ENCODE measurements at regions not wholly inside any gene's neighbourhood (a gene's known extent, or its start where the extent isn't known, plus 50 kb on each side); places are given as distances from the start of the nearest gene placed in this dataset.

- no peak for TF ChIP-seq REST (IDR thresholded peaks at IDR 0.05; ENCODE audit: low read depth, low read length)
- TF ChIP-seq NFYB (IDR thresholded peaks at IDR 0.05; ENCODE audit: insufficient read depth, low read depth, low read length): no peak
- TF ChIP-seq BMI1 (IDR thresholded peaks at IDR 0.05; ENCODE audit: borderline replicate concordance): no peak
- no peak for TF ChIP-seq EGR1 (IDR thresholded peaks at IDR 0.05; ENCODE audit: borderline replicate concordance in 1 of 2, low read depth in 2 of 2, low read length in 2 of 2)
- TF ChIP-seq CREB1 (IDR thresholded peaks at IDR 0.05; ENCODE audit: low read depth): no peak
- TF ChIP-seq CTCF (IDR thresholded peaks at IDR 0.05 in 2 of 3, conservative IDR thresholded peaks at IDR 0.05 in 1 of 3; ENCODE audit: control insufficient read depth in 2 of 3, extremely low read depth in 1 of 3, insufficient read depth in 1 of 3, low read depth in 3 of 3, low read length in 3 of 3): no peak
- TF ChIP-seq POLR2AphosphoS5 (IDR thresholded peaks at IDR 0.05; ENCODE audit: low read length): no peak
- TF ChIP-seq POLR2A (IDR thresholded peaks at IDR 0.05; ENCODE audit: low read depth, low read length): no peak
- no peak for TF ChIP-seq HCFC1 (IDR thresholded peaks at IDR 0.05; ENCODE audit: low read length)
Observed at GRCh38 chr12:124438437-124439056, 128.9 kb downstream of the NCOR2 start.

Data from GM12878 (cell line).